Right kidney (tissue), 1 donor: ENCODE measurements at regions not wholly inside any gene's neighbourhood (a gene's known extent, or its start where the extent isn't known, plus 50 kb on each side); places are given as distances from the start of the nearest gene placed in this dataset.
A peak's percentile ranks its signal among the peaks of the same experiment; 100 is the strongest.

Source experiments
- DNase-seq: peaks from one replicate; pipeline ENCODE4 v3.0.0-alpha.2; 2016

- no peak for DNase-seq
These were observed 51.4 kb upstream of the ITM2B start for GRCh38 chr13:48181482-48182145.

DNA sequence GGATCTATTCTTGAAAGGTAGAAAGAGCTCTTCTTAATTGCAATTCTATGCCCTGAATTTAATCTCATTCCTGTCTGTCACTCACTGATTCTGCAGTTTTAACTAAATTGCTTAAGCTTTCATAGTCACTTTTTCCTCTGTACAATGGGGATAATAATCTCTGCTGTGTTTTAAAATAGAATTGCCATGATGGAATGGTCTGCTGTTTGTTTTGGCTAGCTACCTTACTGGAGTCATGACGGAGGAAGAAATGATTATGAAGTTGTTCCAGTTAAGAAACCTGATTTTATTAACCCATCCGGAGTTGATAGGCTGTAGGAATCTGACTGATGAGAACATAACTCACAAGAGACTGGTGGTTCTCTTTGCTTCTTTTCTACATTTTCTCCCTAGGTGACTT lies 54.9 kb upstream of the ITM2B start:
- no peak for DNase-seq

GRCh38 chr13:48176781-48177180 lies 56.2 kb upstream of the ITM2B start:
- no peak for DNase-seq

DNA sequence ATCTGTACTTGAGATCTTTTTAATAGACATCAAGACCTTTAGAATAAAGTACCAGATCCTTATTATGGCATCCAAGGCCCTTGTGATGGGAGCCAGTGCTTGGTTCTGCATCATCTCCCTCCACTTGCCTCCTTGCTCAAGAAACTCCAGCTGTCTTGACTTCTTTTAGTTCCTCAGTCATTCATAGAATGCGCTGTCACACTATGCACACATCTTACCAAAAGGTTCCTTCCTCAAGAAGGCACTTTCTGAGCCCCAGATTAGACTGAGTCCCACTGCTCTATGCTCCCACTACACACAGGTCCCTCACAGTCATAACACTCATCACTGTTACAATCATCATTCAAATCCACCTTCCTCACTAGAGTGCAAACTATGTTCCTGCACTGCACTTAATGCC lies 57.8 kb upstream of the ITM2B start:
- no peak for DNase-seq

DNA sequence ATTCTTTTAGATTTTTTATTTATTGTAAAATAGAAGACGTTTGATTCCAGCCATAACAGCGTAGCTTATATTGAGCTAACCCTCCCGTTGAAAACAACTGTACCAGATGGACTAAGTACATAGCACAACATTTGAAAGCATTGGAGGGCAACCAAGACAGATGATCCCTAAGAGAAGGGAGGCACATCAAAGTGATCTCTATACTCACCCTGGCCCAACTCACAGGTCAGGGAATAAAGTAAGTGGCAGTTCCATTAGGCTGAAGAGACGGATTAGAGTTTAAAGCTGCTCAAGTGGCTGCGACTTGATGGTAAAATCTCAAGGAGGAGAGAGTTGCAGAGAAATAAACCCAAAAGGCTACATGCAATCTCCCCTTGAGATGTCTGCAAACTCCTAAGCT lies 65.1 kb upstream of the ITM2B start:
- DNase-seq, result no peak

- no peak for DNase-seq
These were observed 67.3 kb upstream of the ITM2B start for GRCh38 chr13:48165727-48166126.

DNA sequence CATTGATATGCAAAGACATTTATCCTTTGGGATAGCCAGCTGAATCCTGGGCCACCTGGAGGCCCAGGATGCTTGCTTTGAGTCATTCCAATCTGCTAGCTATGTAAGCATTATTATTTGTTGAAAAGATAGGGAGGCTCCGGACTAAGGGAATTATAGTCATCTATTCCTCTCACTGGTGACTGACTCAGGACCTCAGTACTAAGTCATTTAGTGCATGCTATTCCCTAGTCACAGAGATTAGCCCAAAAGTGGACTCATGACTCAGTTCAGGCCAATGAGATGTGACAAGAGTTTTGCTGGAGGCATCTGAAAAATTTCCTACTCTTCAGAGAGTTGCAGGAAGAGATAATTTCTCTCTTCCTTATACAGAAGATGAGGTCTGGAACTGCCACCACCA lies 67.9 kb upstream of the ITM2B start:
- DNase-seq, result no peak

- no peak for DNase-seq
These were observed 68.2 kb upstream of the MED4 start for GRCh38 chr13:48163061-48163460.

- no peak for DNase-seq
These were observed 67.3 kb upstream of the MED4 start for GRCh38 chr13:48162217-48162616.

- no peak for DNase-seq
These were observed 66.8 kb upstream of the MED4 start for GRCh38 chr13:48161530-48162179.

DNA sequence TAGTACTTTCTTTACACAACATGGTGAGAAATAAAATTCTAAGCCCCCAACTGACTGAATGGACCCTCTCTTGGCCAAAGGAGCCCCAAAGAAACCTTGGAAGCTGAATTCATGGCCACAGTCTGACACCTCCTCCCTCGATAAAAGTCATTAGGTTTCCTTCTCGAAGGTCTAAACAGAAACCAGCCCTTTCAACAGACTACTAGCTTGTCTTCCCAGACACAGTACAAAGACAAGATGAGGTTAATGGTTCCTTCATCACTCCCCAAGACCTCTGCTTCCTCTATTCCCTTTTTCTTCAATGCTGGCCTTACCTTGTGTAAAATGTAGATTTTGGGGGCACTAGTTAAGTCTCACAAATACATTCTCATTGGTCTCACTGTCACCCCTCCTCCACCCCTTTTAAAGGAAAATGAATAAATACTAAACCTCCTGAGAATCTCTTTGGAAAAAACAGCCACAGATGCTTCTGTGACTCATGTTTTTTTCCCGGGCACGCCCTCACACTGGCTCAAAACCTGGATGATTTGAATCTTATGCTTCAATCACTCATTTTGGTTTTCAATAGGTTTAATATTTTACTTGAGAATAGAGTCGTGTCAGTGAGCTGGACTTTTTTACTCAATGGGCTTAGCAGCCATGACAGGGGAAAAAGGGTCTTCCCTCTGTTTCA lies 65.8 kb upstream of the MED4 start:
- DNase-seq, result no peak

GRCh38 chr13:48159826-48160225 lies 64.9 kb upstream of the MED4 start:
- no peak for DNase-seq

DNA sequence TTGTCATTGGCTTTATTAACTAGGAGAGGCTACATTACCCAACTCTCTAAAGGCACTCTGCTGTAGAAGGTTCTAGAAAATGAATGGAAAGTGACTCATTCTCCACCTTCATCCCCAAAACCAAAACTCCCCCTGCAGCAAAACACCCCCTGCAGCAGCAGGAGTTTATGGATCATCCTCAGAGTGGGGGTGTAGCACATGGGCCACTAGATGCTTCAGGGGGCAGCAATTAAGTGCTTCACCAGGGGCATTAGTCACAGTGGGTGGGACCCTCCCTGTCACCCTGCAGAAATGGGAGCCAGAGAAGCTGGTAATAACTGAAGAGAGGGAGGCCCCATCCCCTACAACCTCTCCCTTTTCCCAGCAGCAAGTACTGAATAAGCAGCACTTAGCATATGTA lies 64.5 kb upstream of the MED4 start:
- no peak for DNase-seq

DNA sequence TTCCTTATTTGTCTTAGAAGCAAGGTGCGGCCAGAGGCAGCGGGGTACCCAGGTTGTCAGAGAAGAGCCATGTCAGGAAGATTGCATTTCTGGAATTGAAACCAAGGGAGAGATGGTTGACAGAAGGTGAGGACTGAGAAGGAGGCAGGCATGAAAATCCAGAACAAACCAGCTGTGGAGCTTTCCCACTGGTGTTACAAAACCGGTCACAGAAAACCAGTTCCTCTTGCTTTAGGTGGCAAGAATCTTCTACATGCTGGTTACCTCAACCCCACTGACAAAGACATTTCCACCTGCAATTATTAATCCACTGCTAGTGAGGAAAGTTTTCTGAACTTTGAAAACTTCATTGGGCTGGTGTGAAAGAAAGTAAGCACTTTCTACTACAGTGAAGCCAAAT lies 64.0 kb upstream of the MED4 start:
- no peak for DNase-seq

GRCh38 chr13:48158290-48158689 lies 63.4 kb upstream of the MED4 start:
- DNase-seq, result peak; percentile 32

DNA sequence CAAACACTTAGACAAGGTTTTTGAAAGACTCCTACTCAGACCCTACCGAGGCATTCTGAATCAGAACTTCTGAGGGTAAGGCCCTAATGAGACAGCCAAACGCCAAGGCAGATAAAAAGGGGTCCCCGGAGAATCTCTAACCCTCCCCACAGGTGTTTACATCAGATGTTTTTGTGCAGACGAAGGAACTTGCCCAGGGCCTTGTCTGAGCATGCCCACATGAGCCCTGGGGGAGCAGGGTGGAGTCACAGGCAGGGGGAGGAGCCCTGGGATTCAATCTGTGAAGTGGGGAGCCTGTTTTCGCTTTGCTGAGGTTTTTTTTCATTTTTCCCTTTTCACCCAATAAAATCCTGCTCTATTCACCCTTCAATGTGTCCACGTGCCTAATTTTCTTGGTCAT lies 61.6 kb upstream of the MED4 start:
- no peak for DNase-seq

GRCh38 chr13:48155848-48156247 lies 60.9 kb upstream of the MED4 start:
- DNase-seq, result no peak

- DNase-seq, result no peak
These were observed 59.8 kb upstream of the MED4 start for GRCh38 chr13:48154671-48155070.

GRCh38 chr13:48153186-48153585 lies 58.3 kb upstream of the MED4 start:
- no peak for DNase-seq

- no peak for DNase-seq
These were observed 56.7 kb upstream of the MED4 start for GRCh38 chr13:48151363-48152161.

- no peak for DNase-seq
These were observed 53.5 kb upstream of the MED4 start for GRCh38 chr13:48148454-48148853.

DNA sequence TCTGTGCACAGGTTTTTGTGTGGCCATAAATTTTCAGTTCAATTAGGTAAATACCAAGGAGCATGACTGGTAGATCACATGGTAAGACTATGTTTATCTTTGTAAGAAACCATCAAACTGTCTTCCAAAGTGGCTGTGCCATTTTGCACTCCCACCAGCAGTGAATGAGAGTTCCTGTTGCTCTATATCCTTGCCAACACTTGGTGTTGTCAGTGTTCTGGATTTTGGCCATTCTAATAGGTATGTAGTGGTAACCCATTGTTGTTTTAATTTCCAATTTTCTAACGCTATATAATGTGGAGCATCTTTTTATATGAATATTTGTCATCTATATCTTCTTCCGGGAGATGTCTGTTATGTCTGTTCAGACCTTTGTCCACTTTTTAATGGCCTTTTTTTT lies 51.7 kb upstream of the MED4 start:
- DNase-seq, result no peak

GRCh38 chr13:48146122-48146521 lies 51.2 kb upstream of the MED4 start:
- no peak for DNase-seq
